ENCODE measurements at regions not wholly inside any gene's neighbourhood (a gene's known extent, or its start where the extent isn't known, plus 50 kb on each side); places are given as distances from the start of the nearest gene placed in this dataset.

GRCh38 chr2:125696560-125696959, 959.4 kb upstream of the GYPC start:
- TF ChIP-seq CTCF (IDR thresholded peaks at IDR 0.05) (no peak), EZH2 (IDR thresholded peaks at IDR 0.05; ENCODE audit: borderline replicate concordance, insufficient read depth, low read depth, low read length, poor library complexity, severe bottlenecking) (no peak)
